Epithelial cell of esophagus (primary cell): ENCODE measurements at regions not wholly inside any gene's neighbourhood (a gene's known extent, or its start where the extent isn't known, plus 50 kb on each side); places are given as distances from the start of the nearest gene placed in this dataset.

Experiments used
- DNase-seq: peaks from one replicate; pipeline ENCODE4 v3.0.0; 2010; ENCODE audit warnings: low read depth
- H3K4me3 ChIP-seq: 2 replicates; pipeline ENCODE4 v1.5.1; 2011; ENCODE audit warnings: mild to moderate bottlenecking, low read length, control low read depth
- TF ChIP-seq, protein P1 (sequence below): IDR thresholded peaks from 2 replicates; pipeline ENCODE4 v1.5.1; 2011; ENCODE audit warnings: low read depth, mild to moderate bottlenecking, low read length, control low read depth, inconsistent platforms; ENCODE audit not compliant: insufficient read depth; ENCODE audit errors: missing control alignments

GRCh38 chr2:157940024-157940423 lies 63.9 kb upstream of the ACVR1 start:
- TF ChIP-seq, protein P1, sequence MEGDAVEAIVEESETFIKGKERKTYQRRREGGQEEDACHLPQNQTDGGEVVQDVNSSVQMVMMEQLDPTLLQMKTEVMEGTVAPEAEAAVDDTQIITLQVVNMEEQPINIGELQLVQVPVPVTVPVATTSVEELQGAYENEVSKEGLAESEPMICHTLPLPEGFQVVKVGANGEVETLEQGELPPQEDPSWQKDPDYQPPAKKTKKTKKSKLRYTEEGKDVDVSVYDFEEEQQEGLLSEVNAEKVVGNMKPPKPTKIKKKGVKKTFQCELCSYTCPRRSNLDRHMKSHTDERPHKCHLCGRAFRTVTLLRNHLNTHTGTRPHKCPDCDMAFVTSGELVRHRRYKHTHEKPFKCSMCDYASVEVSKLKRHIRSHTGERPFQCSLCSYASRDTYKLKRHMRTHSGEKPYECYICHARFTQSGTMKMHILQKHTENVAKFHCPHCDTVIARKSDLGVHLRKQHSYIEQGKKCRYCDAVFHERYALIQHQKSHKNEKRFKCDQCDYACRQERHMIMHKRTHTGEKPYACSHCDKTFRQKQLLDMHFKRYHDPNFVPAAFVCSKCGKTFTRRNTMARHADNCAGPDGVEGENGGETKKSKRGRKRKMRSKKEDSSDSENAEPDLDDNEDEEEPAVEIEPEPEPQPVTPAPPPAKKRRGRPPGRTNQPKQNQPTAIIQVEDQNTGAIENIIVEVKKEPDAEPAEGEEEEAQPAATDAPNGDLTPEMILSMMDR = no peak
- DNase-seq = peak; percentile 52
- H3K4me3 ChIP-seq = no peak overlapping the region

GRCh38 chr2:157938556-157938955 lies 62.4 kb upstream of the ACVR1 start:
- no peak for DNase-seq
- H3K4me3 ChIP-seq = no peak overlapping the region
- TF ChIP-seq, protein P1 = no peak

DNA sequence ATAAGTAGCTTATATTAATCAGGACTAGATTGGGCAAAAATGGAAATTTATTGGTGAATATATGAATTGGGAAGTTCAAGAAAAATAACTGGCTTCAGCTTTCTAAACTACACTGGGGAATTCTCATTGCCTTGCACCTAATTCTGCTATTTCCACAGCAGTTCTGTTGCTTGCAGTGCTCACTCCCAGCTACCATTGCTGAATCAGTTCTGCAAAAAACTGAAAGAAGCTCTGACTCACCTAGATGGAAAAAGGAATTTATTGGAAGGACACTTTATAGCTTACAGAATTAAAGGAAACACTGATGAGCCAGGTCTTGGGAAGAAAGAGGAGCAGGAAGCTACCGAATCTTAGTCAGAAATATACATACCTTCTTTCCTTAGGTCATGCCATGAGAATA lies 60.3 kb upstream of the ACVR1 start:
- DNase-seq = peak; percentile 62
- TF ChIP-seq, protein P1 = no peak
- no peak overlapping the region for H3K4me3 ChIP-seq

GRCh38 chr2:157935378-157935906 lies 59.3 kb upstream of the ACVR1 start:
- TF ChIP-seq, protein P1 = no peak
- no peak overlapping the region for H3K4me3 ChIP-seq
- peak; percentile 66 for DNase-seq

GRCh38 chr2:157934684-157935377 lies 58.7 kb upstream of the ACVR1 start:
- DNase-seq = peak; percentile 17
- H3K4me3 ChIP-seq = no peak overlapping the region
- TF ChIP-seq, protein P1 = no peak

- H3K4me3 ChIP-seq = no peak overlapping the region
- DNase-seq = no peak
- TF ChIP-seq, protein P1 = no peak
Measured at GRCh38 chr2:157933160-157933920, 57.2 kb upstream of the ACVR1 start.
